HepG2 (cell line): ENCODE measurements at regions not wholly inside any gene's neighbourhood (a gene's known extent, or its start where the extent isn't known, plus 50 kb on each side); places are given as distances from the start of the nearest gene placed in this dataset.

Source experiments
- CREB1 ChIP-seq, 2 experiments: fragments of 450-650 bp in 1 of 2; IDR thresholded peaks; 2 replicates each; pipeline ENCODE4 v1.6.1; 2016 to 2017; ENCODE audit warnings: control low read depth in 1 of 2, mild to moderate bottlenecking in 1 of 2, missing compliant biosample characterization in 1 of 2, missing genetic modification characterization in 1 of 2
- CTCF ChIP-seq: sonication (generic); formaldehyde crosslinking; IDR thresholded peaks from 2 replicates; pipeline ENCODE4 v1.5.0; 2020; ENCODE audit warnings: mild to moderate bottlenecking, missing genetic modification reagents, moderate library complexity
- IKZF4 ChIP-seq: sonication (generic); formaldehyde crosslinking; IDR thresholded peaks from 2 replicates; pipeline ENCODE4 v1.5.1; 2020; ENCODE audit warnings: borderline replicate concordance, mild to moderate bottlenecking, low read depth, missing genetic modification reagents; ENCODE audit errors: not compliant biosample characterization
- PCBP1 ChIP-seq: fragments of 200-400 bp; formaldehyde crosslinking; IDR thresholded peaks from 2 replicates; pipeline ENCODE4 v1.6.1; 2017; ENCODE audit warnings: mild to moderate bottlenecking, low read depth, low read length, borderline replicate concordance
- PHB2 ChIP-seq: fragments of 450-650 bp; IDR thresholded peaks from 2 replicates; pipeline ENCODE4 v1.6.1; 2018; ENCODE audit not compliant: partially characterized antibody
- POLR2AphosphoS5 ChIP-seq: IDR thresholded peaks from 2 replicates; pipeline ENCODE4 v1.6.1; 2012; ENCODE audit warnings: low read depth, low read length
- TF ChIP-seq, protein P1 (sequence below): sonication (generic); formaldehyde crosslinking; IDR thresholded peaks from 2 replicates; pipeline ENCODE4 v1.4.0; 2020; ENCODE audit warnings: mild to moderate bottlenecking, missing genetic modification reagents

- TF ChIP-seq CTCF (CRISPR knock-in tag) (no peak), PHB2 (no peak), PCBP1 (no peak), CREB1 (IDR thresholded peaks at IDR 0.05) (no peak), CREB1 (CRISPR knock-in tag; IDR thresholded peaks at IDR 0.05) (no peak), POLR2AphosphoS5 (no peak), IKZF4 (CRISPR knock-in tag) (no peak)
- TF ChIP-seq, protein P1, sequence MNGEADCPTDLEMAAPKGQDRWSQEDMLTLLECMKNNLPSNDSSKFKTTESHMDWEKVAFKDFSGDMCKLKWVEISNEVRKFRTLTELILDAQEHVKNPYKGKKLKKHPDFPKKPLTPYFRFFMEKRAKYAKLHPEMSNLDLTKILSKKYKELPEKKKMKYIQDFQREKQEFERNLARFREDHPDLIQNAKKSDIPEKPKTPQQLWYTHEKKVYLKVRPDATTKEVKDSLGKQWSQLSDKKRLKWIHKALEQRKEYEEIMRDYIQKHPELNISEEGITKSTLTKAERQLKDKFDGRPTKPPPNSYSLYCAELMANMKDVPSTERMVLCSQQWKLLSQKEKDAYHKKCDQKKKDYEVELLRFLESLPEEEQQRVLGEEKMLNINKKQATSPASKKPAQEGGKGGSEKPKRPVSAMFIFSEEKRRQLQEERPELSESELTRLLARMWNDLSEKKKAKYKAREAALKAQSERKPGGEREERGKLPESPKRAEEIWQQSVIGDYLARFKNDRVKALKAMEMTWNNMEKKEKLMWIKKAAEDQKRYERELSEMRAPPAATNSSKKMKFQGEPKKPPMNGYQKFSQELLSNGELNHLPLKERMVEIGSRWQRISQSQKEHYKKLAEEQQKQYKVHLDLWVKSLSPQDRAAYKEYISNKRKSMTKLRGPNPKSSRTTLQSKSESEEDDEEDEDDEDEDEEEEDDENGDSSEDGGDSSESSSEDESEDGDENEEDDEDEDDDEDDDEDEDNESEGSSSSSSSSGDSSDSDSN, result no peak
These were observed 66.1 kb upstream of the NPHP3 start for GRCh38 chr3:132788301-132788671.
